Effector CD4-positive, alpha-beta T cell (primary cell): ENCODE measurements at regions not wholly inside any gene's neighbourhood (a gene's known extent, or its start where the extent isn't known, plus 50 kb on each side); places are given as distances from the start of the nearest gene placed in this dataset.
"Not testable (repeated sequence)": the region's sequence is repeated elsewhere in the genome, so short reads cannot be mapped to it uniquely, and the experiment has no call there.

Experiments used
- DNase-seq: peaks from one replicate; pipeline ENCODE4 v3.0.0-alpha.2; 2020

- no peak for DNase-seq
Measured at GRCh38 chr1:14270821-14271220, 327.7 kb upstream of the KAZN start.

- no peak for DNase-seq
Measured at GRCh38 chr1:14273811-14274210, 324.7 kb upstream of the KAZN start.

DNA sequence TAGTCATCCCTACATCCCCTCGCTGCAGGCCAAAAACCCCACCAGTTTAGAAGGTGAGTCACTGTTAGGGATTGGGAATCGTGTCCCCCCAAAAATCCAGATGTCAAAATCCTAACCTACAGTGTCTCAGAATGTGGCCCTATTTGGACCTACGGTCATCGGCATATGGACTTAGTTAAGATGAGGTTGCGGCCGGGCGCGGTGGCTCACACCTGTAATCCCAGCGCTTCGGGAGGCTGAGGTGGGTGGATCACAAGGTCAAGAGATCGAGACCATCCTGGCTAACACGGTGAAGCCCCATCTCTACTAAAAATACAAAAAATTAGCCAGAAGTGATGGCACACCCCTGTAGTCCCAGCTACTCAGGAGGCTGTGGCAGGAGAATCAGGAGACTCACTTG lies 318.6 kb upstream of the KAZN start:
- DNase-seq, result not testable (repeated sequence)

- no peak for DNase-seq
Measured at GRCh38 chr1:14280909-14281308, 317.6 kb upstream of the KAZN start.

DNA sequence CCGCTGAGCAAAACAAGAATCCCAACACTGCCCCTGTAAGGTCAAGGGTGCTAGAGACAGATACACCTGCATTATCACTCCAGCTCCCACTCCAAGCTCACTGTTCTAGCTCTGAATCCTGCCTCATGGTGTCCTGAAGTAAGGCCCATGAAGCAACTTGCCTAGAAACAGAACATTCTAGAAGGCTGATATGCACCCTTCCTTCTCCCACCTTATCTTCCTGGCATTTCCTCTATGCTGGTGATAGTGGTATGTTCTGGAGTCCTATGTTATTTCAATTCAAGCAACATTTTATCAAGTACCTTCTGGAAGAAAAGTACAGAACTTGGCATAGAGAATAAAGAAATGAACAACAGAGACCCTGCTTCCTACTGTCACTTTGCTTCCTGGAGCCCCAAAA lies 317.1 kb upstream of the KAZN start:
- DNase-seq, result no peak

GRCh38 chr1:14282707-14283106 lies 315.8 kb upstream of the KAZN start:
- DNase-seq, result no peak

- no peak for DNase-seq
Measured at GRCh38 chr1:14285238-14285637, 313.2 kb upstream of the KAZN start.

DNA sequence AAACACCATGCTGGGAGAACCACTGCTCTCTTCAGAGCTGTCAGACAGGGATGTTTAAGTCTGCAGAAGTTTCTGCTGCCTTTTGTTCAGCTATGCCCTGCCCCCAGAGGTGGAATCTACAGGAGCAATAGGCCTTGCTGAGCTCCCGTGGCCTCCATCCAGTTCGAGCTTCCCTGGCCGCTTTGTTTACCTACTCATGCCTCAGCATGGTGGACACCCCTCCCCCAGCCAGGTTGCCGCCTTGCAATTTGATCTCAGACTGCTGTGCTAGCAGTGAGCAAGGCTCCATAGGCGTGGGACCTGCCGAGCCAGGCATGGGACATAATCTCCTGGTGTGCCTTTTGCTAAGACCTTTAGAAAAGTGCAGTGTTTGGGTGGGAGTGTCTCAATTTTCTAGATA lies 307.3 kb upstream of the KAZN start:
- not testable (repeated sequence) for DNase-seq

GRCh38 chr1:14292520-14292919 lies 306.0 kb upstream of the KAZN start:
- DNase-seq, result no peak

GRCh38 chr1:14294006-14294405 lies 304.5 kb upstream of the KAZN start:
- no peak for DNase-seq

DNA sequence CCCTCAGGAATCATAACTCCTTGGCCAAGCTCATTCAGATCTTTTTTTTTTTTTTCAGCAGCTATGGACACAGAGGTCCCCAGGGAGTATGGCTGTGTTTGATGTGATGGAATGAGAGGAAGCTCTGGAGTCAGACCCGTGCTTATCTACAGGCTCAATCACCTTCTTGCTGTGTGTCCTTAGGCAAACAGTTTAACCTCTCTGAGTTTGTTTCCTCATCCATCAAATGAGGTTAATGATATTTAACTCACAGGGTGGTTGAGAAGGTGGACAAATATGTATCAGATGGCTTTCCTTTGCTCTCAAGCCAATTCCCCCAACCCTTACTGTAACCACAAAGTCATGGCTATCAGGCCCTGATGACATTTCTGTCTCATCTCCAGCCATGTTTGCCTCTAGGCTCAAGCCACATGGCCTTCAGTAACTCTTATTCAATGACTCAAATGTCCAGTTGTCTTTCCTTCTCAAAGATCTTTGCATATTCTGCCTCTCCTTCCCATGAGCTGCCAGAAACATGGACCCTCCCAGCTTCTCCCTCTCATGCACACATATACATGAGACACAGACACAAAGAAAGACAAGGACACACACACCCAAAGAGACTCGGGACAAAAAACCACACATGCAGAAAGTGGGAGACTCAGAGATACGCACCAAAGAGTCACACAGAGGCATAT lies 303.5 kb upstream of the KAZN start:
- DNase-seq, result no peak

- DNase-seq, result no peak
Measured at GRCh38 chr1:14296795-14297194, 301.7 kb upstream of the KAZN start.

DNA sequence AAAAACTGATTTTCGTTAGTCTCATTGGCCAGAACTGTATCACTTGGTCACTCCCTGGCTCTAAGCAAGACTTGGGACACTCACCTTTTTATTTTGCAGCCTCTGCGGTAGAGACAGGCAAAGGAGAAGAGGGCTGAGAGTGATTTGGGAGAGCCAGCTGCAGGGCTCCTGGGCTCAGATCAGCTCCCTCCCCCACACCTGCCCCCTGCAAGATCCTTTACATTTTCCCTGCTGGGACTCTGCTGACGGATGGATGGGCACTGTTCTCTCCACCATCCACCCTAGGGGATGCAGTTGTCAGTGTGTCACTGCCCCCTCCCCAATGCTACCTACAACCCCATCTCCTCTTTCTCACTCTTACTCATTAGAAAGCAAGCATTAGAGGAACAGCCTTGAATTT lies 301.1 kb upstream of the KAZN start:
- no peak for DNase-seq

DNA sequence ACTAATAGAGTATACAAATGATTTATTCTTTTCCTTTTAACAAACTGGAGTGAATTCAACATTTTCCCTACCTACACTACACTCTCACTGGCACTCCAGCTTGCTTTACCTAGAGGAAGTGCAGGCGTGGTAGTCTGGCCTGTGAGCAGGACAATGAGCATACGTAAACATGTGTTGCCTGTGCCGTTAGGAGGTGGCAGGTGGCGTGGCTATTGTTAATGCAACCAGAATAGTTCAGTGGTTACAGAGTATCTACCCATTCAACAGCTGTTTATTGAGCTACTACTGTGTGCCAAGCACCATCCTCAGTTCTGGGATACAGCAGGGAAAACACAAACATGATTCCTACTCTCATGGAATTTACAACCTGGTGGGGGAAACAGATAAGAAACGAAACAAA lies 299.7 kb upstream of the KAZN start:
- no peak for DNase-seq

GRCh38 chr1:14300991-14301703 lies 297.3 kb upstream of the KAZN start:
- DNase-seq, result no peak

- no peak for DNase-seq
Measured at GRCh38 chr1:14301704-14302024, 296.8 kb upstream of the KAZN start.

GRCh38 chr1:14302025-14302424 lies 296.5 kb upstream of the KAZN start:
- DNase-seq, result no peak

- DNase-seq, result no peak
Measured at GRCh38 chr1:14303011-14303410, 295.5 kb upstream of the KAZN start.

DNA sequence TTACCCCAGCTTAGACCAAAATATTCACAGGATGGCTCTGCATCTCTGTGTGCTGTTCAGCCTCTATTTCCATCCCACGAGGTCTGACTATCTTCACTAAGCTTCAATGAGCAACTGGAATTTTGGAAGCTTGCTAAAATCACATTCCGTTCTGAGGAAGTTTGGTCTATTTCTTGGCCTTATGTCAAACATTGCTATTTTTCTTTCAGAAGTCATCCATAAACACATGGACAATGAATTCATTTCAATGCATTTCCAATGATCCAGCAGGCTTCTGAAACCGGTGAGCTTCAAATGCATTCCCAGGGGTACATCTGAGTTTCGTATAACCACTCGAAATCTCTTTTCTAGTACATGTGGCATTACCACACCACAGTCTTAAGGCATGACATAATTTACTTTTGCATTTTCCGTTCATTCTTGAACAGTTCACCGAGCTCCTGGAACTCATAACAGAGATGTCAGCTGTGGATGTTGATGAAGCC lies 294.1 kb upstream of the KAZN start:
- DNase-seq, result no peak

DNA sequence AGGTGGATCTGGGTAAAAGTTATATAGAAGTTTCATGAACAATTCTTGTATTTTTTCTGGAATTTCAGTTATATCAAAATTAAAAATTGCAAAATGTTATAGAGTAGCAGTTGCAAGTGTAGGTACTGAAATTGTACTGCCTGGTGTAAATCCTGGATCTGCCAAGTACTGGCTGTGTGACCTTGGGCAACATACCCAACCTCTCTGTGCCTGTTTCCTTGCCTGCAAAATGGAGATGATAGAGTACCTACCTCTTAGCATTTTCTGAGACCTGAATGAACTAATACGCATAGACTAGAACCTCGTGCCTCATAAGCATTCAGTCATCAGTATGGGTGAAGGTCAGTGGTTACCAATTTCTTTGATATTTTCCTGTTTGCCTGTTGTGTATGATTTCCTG lies 290.0 kb upstream of the KAZN start:
- DNase-seq, result no peak

- DNase-seq, result no peak
Measured at GRCh38 chr1:14309984-14310383, 288.5 kb upstream of the KAZN start.

DNA sequence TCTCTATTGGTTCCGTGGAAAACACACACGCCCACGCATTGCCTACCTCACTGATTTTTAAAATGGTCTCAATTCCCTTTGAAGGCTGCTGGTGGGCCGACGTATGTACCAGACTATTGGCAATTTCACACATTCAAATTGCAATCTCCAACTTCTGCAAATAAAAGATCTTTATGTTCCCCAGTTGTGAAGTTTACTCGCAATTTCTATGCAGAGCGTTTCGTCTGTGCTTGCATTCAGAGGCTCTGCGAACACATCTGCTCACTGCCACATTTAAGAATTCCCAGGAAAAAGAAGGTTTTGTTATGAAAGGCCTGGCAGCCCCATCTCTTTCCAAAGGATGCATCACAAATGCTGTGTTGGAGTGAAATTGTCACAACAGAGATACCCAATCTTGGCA lies 288.0 kb upstream of the KAZN start:
- no peak for DNase-seq

- no peak for DNase-seq
Measured at GRCh38 chr1:14313731-14314431, 284.6 kb upstream of the KAZN start.

DNA sequence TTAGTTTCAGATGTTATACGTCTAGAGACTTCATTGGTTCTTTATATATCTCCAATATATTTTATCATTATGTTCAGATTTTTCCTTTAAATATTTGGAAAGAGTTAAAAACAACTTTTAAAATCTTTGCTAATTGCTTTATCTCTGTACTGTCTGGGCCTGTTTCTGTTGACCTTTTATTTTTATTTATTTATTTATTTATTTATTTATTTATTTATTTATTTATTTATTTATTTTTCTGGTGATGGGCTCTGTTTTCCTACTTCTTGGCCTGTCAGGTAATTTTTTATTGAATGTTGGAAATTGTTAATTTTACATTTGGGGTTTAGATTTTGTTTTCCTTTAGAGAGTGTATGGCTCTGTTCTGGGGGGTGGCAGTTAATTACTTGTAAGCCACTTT lies 279.7 kb upstream of the KAZN start:
- no peak for DNase-seq
